ENCODE measurements at regions not wholly inside any gene's neighbourhood (a gene's known extent, or its start where the extent isn't known, plus 50 kb on each side); places are given as distances from the start of the nearest gene placed in this dataset.

DNA sequence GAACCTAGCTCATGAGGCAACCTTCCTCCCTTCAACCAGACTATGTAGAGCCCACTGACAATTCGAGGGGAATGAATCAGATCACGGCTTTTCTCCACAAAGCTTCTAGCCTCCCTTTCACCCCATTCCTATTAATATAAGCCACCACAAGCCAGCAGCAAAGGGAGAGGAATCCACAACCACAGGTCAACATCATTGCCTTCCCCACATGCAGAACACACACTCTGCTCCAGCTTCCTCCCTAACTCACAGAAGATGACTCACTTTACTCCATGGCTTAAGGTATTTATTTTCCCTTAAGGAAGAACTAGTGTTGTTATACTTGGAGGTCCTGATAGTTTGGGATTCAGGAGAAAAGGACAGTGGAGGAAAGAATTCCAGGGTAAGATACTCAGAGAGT is 272.2 kb downstream of the C1D start:
- no peak for DNase-seq

DNA sequence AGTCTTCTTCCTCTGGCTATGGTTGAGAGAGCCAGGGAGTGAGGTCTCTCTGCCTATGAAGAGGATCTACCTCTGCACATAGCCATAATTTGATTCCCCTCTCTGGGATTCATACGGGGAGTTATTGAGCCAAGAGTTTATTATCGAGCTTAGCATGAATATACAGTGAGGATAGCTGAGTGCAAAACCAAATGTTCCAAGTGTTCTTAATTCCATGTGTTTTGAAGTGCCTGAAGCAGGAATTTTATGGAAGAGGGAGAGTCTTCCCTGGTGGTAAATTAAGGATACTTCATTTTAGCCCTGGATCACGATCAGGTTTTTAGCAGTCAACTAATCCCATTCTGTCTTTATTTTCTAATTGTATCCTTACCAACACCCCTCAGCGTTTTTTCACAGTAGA is 270.6 kb downstream of the C1D start:
- DNase-seq, result no peak

DNA sequence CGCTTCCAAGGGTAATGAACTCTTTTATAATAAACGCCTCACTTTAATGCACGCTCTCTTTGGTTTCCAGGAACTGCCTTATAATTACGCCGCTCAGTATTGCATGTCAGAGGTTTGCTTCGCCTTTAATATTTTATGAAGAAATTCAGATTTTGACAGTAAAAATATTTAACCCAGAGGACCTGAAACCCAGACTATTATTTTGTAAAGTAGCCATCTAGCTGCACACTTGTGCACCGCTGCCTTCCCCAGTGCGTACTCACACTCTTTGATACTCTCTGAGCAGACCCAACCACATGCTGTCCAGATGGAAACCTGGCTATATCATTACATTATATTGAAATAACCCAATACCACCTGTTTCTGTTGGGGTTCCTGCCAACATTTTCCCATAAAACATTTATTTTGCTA is 270.1 kb downstream of the C1D start:
- no peak for DNase-seq

DNA sequence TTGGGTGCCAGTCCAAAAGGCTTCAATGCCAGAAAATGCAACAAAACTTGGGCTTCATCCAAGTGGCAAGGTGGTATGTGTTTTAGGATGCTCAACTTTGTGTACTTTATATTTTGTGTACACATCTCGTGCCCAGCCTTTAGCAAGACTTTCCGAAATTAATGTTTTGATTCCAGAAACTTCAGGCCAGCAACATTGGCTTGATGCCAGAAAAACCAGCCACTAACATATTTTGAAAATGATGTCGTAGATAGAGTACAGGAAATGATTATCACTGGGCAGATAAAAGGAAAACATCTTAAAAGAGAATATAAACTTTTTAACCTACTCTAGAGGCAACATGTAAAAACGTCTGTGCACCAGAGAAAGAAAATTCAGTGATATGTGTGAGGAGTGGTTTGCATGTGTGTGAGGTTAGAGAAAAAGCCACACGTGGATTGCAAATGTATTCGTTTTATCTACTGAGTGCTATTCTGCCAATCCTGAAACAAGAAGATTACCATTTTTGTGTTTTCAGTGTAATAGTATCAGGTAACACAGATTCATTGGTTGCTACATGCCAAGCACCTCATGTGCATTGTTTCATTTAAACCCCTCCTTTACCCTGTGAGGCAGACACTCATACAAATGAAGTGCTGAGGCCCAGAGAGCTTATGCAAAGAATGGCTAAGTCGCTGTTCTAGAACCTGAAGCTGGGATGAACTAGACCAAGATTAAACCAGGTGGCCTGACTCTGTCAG is 264.8 kb downstream of the C1D start:
- no peak for DNase-seq

DNA sequence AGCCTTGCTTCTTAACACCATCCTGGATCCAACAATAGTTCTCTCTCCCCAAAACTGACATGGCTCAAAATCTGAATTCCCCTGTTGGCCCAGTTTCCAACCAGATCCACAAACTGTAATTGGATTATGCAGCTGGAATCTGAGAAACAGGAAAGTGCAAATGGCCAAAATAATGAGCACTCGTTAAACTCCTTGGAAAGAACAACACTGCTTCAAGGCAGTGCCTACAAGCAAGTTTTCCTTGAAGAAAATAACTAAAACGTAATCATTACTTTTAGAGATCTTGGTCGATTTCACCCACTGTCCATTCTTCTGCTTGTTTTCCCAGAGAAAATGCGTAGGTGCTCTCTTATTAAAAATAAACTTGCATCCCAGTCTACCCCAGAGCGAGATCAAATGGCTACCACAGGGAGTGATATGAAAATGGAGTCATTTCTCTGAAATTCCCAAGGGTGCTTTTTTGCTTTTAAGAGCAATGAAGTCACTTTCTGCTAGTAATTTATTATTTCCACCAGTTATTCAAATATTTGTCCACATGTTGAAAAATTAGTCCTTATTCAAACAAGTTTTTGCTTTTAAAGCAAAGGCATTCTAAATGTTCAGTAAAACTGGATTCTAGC is 264.2 kb downstream of the C1D start:
- no peak for DNase-seq

DNA sequence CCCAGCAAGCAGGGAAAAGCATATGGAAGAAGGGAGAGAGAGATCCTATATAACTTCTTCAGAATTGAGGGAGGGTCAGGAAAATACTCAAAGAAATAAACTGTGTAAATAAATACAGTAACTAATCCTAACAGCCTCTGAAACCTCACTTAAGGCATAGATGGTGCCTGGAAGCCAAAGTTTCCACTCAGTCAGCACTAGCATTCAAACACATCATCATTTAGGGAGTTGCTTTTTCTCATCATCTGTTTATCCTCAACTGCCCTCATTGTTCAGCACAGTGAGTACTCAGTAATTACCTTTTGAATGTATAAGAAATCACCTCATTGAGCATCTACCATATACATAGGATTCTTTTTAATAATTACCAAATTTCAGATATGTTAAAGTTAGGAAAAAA is 262.9 kb downstream of the C1D start:
- no peak for DNase-seq

DNA sequence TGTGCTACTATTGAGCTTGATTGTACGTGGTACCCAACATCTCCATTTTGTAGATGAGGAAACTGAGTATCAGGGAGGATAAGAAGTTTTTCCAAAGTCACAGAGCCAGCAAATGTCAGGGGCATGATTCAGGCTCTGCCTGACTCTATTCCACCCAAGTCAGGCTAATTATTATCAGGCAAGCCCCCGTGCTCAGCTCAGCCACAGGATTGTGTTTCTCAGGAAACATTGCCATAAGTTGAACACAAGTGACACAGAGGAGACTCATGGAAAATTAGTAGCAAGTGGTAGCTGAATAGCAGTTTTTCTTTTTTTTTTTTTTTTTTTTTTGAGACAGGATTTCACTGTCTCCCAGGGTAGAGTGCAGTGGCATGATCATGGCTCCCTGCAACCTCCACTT is 260.5 kb downstream of the C1D start:
- DNase-seq, result no peak

DNA sequence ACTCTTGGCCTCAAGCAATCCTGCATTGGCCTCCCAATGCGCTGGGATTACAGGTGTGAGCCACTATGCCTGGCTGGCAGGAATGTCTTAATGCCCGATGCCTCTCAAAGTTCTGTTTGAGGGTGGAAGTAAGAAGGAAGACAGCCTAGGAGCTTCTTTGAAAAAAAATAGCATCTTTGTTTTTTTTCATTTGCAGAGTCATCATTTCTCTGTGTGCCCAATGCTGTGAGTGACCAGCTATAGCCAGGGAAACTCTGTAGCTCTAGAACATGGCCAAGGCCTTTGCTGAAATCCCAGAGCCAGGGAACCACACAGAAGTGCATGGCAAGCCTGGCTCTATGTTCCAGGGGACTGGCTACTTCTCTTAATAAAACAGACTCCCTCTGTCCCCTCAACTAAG is 260.0 kb downstream of the C1D start:
- DNase-seq, result no peak

DNA sequence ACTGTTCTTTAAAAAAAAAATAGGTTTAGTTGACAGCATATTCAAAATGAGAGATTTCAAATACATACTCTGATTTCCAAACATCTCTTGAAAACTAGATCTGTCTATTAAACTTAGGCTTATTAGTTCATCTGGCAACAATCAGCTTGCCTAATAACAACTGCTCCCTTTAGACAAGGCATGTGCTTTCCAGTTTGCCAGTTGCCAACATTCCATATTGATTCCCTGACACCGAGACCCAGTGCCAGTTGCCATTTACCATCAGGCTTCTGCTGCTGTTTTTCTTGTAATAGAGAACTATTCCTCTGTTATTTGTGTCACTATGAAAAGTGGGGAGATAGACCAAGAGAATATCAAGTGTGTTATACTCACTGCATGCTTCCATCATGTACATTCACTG is 256.0 kb downstream of the C1D start:
- DNase-seq, result no peak

DNA sequence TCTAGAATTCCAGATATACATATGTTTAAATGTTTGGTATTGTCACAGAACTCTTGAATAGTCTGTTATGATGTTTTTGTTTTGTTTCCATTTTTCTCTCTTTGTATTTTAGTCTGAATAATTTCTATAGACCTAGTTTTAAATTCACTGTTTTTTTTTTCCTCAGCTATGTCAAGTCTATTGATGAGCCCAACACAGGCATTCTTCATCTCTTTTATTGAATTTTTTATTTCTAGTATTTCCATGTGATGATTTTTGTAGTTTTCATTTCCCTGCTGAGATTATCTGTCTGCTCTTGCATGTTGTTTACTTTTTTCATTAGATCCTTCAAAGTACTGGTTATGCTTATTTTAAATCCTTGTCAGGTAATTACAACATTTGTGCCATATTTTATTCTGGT is 254.7 kb downstream of the C1D start:
- no peak for DNase-seq

DNA sequence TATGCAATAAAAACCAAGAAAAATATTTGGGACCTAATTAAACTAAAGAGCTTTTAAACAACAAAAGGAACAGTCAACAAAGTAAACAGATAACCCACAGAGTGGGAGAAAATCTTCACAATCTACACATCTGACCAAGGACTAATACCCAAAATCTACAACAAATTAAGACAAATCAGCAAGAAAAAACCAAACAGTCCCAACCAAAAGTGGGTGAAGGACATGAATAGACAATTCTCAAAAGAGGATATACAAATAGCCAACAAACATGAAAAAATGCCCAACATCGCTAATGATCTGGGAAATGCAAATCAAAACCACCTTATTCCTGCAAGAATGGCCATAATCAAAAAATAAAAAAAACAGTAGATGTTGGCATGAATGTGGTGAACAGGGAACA is 250.1 kb downstream of the C1D start:
- no peak for DNase-seq

DNA sequence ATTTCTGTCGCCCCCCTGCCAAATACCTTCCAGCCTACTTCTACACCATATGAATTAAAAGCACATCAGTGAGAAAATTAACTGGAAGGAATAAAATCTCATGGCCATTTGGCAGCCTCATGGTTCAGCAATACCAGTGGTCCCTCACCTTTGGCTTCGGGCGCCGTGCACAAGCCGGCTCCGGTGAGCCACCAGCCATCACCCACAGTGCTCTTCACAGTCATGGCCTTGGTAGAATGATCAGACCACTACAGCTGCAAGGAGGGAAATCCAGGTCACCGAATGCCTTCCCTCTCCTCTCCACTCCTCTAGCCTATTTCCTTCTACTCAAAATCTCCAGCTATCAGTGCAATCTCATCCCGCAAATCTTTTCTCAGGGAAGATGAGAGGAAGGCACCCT is 239.1 kb downstream of the C1D start:
- no peak for DNase-seq

DNA sequence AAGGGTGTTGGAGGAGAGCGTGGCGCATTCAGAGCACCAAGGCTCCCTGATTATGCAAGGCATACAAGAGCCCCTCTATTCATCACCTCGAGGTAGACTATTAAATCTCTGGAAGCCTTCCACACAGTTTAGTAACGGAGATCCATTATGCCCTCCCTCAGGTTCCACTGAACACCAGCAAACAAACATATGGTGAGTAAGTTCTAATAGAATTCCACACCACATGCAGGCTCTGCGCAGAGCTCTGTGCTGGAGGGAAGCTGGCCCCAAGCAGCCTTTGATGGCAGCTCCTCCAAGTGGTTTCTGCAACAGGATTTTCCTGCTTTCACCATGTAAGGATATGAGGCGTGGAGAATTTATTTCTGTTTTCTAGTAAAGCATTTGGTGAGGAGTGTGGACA is 238.6 kb downstream of the C1D start:
- no peak for DNase-seq

DNA sequence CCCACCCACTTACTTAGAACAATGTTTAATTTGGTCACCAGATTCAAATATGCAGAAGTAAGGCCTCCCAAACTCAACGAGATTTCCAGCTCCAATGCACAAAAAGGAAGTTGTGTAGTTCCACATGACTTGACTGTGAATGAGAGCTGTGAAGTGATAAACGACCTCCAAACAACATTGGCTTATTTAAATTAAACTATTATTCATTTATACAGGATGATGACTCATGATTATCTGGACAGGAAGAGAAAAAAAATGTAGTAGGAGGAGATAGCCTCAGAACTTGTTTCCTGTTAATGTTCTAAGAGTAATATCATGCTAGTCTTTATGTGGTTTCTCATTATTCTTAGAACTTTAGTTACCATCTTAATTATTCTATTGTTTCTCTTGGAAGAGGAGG is 237.3 kb downstream of the C1D start:
- DNase-seq, result no peak

DNA sequence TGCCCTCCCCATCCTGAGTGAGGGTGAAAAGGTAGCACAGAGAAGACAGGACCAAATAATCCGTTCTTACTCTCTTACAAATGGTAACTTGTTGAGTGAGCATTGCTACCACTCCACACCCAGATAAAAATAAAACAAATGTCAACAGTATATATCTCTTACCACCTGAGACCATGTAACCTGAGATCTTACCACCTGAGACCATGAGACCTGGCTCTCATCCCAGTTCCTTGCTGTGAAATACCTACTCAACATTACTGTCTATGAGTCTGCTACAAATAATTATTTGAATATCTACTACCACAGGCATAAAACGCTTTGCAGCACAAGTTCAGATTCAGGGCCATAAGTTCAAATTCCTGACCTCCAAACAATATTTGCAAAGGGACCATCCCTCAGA is 234.7 kb downstream of the C1D start:
- DNase-seq, result no peak

DNA sequence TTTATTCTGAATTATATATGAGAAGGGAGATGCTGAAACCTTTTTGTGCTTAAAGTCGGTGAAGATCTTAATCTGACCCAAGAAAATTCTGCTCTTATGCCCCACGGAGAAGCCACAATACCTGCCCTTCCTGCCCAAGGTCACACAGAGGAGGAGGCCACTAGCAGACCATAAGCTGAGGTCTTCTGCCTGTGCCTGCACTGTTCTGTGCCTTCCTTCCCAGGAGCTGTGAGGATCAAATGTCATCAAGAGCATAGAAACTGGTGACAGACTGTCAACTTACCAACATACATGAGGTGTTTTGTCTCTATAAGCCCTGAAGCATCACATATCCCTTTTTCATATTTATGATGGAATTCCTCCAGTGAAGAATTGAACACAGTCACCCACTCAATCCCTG is 233.3 kb downstream of the C1D start:
- DNase-seq, result no peak

DNA sequence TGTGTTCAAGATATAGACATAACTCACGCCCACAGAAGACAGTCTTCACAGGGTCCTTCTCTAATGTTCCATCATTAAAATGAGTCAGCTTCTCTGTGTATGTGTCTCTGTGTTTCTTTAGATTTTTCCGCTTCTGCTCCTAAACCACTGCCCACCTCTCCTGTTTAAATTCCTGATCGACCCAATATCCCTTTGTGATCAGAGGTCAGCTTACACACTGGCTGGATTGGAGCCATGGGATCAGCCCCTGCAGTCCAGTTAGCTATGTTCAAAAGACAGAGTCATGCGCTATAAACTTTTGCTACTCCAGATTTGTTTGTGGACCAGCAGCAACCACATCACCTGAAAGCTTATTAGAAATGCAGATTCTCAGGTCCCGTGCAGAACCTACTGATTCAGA is 229.2 kb downstream of the C1D start:
- no peak for DNase-seq

DNA sequence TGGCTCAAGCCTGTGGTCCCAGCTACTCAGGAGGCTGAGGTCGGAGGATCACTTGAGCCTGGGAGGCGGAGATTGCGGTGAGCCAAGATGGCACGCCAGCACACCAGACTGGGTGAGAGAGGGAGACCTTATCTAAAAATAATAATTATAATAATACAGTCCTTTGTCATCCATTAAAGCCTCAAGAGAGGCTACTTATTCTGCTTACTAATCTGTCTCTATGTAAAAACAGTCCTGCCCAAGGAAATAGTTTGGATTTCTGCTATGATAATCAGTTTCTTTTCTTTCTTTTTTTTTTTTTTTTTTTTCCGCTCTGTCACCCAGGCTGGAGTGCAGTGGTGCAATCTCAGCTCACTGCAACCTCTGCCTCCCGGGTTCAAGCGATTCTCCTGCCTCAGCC is 228.3 kb downstream of the C1D start:
- DNase-seq, result no peak

DNA sequence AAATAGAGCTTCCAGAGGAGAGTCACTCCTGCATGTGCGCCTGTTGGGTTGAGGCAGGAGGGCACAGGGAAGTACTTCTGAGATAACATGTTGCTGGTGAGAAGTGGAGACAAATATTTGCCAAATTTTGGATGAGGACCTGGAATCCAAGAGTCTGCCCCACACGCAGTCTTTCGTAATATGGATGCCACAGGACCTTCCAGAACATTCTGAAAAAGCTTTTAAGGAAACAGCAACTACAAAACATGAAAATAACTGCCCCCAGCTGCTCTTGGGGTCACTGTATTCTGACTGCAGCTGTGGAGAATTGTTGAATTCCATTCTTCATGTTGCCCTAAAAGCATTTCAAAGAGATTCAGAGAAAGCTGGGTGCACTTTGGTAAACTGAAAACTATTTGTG is 227.5 kb downstream of the C1D start:
- DNase-seq, result no peak

DNA sequence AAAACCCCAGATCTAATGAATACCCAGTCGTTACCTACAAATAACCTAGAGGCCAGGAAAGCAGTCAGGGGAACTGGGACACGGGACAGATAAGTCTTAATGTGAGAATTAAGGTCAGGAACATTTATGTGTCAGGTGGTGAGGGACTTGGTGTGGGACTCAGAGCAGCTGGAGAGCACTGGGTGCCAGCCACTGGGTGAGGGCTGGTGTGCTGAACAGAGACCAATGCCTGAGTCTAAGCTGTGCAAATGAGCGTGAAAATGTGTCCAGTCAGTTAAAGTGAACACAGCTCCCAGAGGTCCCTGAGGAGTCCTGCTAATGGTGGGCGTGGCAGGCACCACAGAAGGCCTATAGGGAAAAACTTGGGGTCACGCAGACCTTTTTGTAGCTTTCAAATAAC is 225.9 kb downstream of the C1D start:
- DNase-seq, result no peak

DNA sequence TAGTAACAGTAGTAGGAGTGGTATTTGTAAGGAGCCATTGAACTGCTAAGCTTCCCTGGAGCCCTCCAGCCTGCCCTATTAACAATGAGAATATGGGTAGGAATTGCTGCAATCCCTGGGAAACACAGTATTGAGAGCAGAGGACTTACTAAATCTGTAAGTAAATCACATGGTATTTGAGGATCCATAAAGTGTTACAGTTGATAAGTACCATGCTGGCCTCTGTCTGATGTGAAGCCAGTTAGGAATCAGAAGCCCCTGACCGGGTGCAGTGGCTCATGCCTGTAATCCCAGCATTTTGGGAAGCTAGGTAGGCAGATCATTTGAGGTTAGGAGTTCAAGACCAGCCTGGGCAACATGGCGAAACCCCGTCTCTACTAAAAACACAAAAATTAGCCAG is 224.6 kb downstream of the C1D start:
- DNase-seq, result no peak

DNA sequence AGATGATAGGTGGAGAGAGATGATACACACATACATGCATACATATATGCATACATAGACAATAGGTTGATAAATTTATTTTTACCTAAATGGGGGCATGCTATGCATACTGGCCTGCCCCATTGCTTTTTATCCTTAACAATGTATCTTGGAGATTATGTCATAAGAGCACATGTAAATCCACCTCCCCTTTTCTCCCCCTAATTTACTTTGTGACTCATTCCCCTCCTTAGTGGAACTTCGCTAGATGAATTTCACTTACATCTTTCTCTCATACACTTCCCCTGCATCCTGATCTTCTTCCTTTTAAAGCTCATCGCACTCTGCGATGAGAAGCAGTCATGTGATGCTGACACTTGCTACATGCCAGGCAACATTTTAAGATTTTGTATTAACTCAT is 223.6 kb downstream of the C1D start:
- no peak for DNase-seq

DNA sequence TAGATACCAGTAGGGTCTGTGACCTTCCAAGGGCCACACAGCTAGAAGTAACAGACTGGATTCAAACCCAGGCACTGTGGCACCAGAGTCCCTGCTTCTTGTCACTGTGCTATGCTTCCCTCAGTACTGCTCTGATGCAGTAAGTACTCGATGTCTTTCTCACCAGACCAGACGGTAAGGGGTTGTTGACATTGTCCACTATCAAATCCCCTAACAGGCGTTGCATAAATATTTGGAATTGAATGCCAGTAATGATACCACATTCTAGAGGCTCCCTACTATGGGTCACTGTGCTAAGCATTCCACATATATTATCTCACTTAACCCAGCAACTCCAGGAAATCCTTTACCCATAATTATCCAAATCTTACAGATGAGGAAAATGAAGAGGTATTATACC is 223.1 kb downstream of the C1D start:
- DNase-seq, result no peak

DNA sequence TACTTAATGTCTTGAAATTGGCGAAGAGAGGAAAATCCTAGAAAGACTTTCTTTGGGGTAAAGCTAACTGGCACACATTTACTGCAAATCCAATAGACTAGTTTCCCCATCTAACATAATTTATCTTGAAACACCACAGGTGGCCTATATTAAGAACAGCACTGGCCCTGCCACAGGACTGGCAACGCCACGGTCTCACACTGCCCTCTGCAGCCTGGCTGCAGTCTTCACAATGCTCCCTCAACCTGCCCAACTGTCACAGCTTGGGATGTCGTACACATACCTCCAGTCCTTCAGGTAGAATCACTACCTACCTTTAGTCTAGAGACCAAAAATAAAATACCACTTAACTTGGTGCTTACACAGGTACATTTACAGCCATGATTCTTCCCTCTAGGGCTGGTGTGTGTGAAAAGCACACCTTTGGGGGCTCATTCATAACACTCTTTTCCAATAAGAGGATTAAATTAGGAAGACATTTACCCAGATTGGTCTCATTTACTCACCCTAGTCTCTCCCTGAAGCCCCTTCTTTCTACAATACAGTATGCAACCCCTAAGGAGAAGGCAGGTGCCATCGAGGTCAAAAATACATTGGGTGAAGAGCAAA is 222.2 kb downstream of the C1D start:
- no peak for DNase-seq

DNA sequence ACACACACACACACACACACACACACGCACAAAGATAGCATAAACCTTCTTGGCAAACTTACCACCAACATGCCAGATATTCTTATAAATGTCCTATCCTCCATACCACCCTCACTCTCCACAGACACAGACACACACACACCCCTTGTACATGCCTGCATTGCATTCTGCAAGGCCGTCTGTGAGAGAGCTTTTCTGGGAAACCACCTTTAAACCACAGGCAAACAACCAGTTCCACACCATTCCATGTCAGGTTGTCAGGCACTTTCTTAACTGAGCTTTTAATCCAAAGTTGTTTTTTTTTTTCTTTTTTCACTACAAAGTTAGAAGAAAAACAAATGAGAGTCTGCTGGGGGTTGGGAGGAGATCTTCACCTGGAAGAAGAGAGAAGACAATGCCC is 221.1 kb downstream of the C1D start:
- no peak for DNase-seq

Data from NCI-H2081 treated with DMSO at 0.1 percent for 48 hours (cell line).